ENCODE measurements at regions not wholly inside any gene's neighbourhood (a gene's known extent, or its start where the extent isn't known, plus 50 kb on each side); places are given as distances from the start of the nearest gene placed in this dataset.

- peaks cover 14 to 35% of the 10 kb centered on the region in 2 donors for H3K4me1 ChIP-seq (ENCODE audit: control insufficient read depth in 1 of 2, insufficient read depth in 2 of 2, low read length in 2 of 2)
- no peak overlapping the region for H3K4me2 ChIP-seq (replicated peaks; ENCODE audit: extremely low read depth, low read length, poor library complexity, severe bottlenecking)
- no peak overlapping the region for H3K4me3 ChIP-seq (replicated peaks in 1 of 3; ENCODE audit: low read depth in 2 of 3, low read length in 3 of 3)
- no peak overlapping the region for H3K9ac ChIP-seq (ENCODE audit: insufficient read depth, low read length, poor library complexity, severe bottlenecking)
- H3K27me3 ChIP-seq (ENCODE audit: control insufficient read depth in 2 of 2, insufficient read depth in 2 of 2, low read length in 2 of 2), result no peaks in the 10 kb centered on the region
- H3K4me1 Mint-ChIP-seq, result peaks cover 34% of the 10 kb centered on the region
- H3K9me3 Mint-ChIP-seq, result peaks cover 0 to 1% (median under 1%) of the 10 kb centered on the region in 7 donors
- no peaks in the 10 kb centered on the region for H4K20me1 ChIP-seq (ENCODE audit: insufficient read depth, low read length)
- H3K9me3 ChIP-seq (replicated peaks in 1 of 2; ENCODE audit: control insufficient read depth in 1 of 2, insufficient read depth in 1 of 2, low read length in 2 of 2), result peaks cover 0 to under 1% of the 10 kb centered on the region in 2 donors
- no peak for DNase-seq
- TF ChIP-seq, protein P1, sequence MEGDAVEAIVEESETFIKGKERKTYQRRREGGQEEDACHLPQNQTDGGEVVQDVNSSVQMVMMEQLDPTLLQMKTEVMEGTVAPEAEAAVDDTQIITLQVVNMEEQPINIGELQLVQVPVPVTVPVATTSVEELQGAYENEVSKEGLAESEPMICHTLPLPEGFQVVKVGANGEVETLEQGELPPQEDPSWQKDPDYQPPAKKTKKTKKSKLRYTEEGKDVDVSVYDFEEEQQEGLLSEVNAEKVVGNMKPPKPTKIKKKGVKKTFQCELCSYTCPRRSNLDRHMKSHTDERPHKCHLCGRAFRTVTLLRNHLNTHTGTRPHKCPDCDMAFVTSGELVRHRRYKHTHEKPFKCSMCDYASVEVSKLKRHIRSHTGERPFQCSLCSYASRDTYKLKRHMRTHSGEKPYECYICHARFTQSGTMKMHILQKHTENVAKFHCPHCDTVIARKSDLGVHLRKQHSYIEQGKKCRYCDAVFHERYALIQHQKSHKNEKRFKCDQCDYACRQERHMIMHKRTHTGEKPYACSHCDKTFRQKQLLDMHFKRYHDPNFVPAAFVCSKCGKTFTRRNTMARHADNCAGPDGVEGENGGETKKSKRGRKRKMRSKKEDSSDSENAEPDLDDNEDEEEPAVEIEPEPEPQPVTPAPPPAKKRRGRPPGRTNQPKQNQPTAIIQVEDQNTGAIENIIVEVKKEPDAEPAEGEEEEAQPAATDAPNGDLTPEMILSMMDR (IDR thresholded peaks at IDR 0.05), result no peak
- no peaks in the 10 kb centered on the region for H3K27me3 Mint-ChIP-seq (ENCODE audit: low read depth in 3 of 3)
- H3K36me3 ChIP-seq (replicated peaks in 1 of 2; ENCODE audit: control insufficient read depth in 1 of 2, insufficient read depth in 2 of 2, low read length in 2 of 2), result no peaks in the 10 kb centered on the region
- H2AFZ ChIP-seq (ENCODE audit: insufficient read depth, low read depth, low read length, poor library complexity, severe bottlenecking), result no peak overlapping the region
- intact Hi-C loops (cut with micrococcal nuclease), result no loop called here
- peaks cover 0 to 2% of the 10 kb centered on the region in 2 donors for H3K36me3 Mint-ChIP-seq
- no CpG with 5 or more reads among the region's 2 CpGs for WGBS (ENCODE audit: insufficient coverage)
- peak overlapping the region in 1 of 7 donors; percentile 81 for H3K27ac Mint-ChIP-seq
- H3K27ac ChIP-seq (ENCODE audit: low read depth in 1 of 2, low read length in 2 of 2), result no peak overlapping the region
- no peaks in the 10 kb centered on the region for H3K79me2 ChIP-seq (ENCODE audit: insufficient read depth, low read length)
- peak overlapping the region in 1 of 2 donors; percentile 2 for H3K4me3 Mint-ChIP-seq
Measured at GRCh38 chr5:87079219-87079618, 188.5 kb upstream of the RASA1 start.

DNA sequence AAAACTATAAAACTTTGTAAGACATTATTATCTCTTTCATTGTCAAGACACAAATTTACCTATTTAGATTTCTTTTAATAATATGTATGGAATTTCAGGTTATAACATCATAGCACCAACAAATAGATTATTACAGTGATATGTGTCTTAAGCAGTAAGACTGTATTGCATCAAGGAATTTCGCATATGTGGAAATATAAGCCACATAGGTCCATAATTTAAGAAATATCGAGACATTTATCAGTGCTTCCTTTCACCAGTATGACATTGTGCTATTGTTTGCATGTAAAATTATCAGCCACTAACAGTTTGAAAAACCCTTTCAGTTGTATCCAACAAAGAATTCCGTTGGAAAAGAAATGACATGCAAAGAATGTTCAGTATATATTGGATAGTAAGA, 186.7 kb upstream of the RASA1 start:
- H4K20me1 ChIP-seq (ENCODE audit: insufficient read depth, low read length), result no peaks in the 10 kb centered on the region
- H3K4me3 Mint-ChIP-seq, result peak overlapping the region in 1 of 2 donors; percentile 91
- DNase-seq, result peak in 1 of 3 donors; percentile 12
- H3K9me3 Mint-ChIP-seq, result peaks cover 8 to 15% (median 12%) of the 10 kb centered on the region in 7 donors
- WGBS (ENCODE audit: insufficient coverage), result no CpG with 5 or more reads among the region's 3 CpGs
- TF ChIP-seq, protein P1 (IDR thresholded peaks at IDR 0.05), result no peak
- intact Hi-C loops (cut with micrococcal nuclease), result no loop called here
- H3K79me2 ChIP-seq (ENCODE audit: insufficient read depth, low read length), result no peaks in the 10 kb centered on the region
- H3K27me3 Mint-ChIP-seq (ENCODE audit: low read depth in 3 of 3), result no peaks in the 10 kb centered on the region
- H3K27ac ChIP-seq (ENCODE audit: low read depth in 1 of 2, low read length in 2 of 2), result peak overlapping the region in 1 of 2 donors; percentile 80
- peak overlapping the region; percentile 74 for H2AFZ ChIP-seq (ENCODE audit: insufficient read depth, low read depth, low read length, poor library complexity, severe bottlenecking)
- H3K27me3 ChIP-seq (ENCODE audit: control insufficient read depth in 2 of 2, insufficient read depth in 2 of 2, low read length in 2 of 2), result no peaks in the 10 kb centered on the region
- H3K9me3 ChIP-seq (replicated peaks in 1 of 2; ENCODE audit: control insufficient read depth in 1 of 2, insufficient read depth in 1 of 2, low read length in 2 of 2), result peaks cover 0 to 7% of the 10 kb centered on the region in 2 donors
- peak overlapping the region in 2 of 3 experiments; percentile 4 to 65 for H3K4me3 ChIP-seq (replicated peaks in 1 of 3; ENCODE audit: low read depth in 2 of 3, low read length in 3 of 3)
- H3K4me2 ChIP-seq (replicated peaks; ENCODE audit: extremely low read depth, low read length, poor library complexity, severe bottlenecking), result peak overlapping the region; percentile 74
- peaks cover 0 to 2% of the 10 kb centered on the region in 2 donors for H3K36me3 Mint-ChIP-seq
- peak overlapping the region; percentile 47 for H3K9ac ChIP-seq (ENCODE audit: insufficient read depth, low read length, poor library complexity, severe bottlenecking)
- peak overlapping the region in 4 of 7 donors; percentile 66 to 94 (median 86) for H3K27ac Mint-ChIP-seq
- peaks cover 30% of the 10 kb centered on the region for H3K4me1 Mint-ChIP-seq
- no peaks in the 10 kb centered on the region for H3K36me3 ChIP-seq (replicated peaks in 1 of 2; ENCODE audit: control insufficient read depth in 1 of 2, insufficient read depth in 2 of 2, low read length in 2 of 2)
- H3K4me1 ChIP-seq (ENCODE audit: control insufficient read depth in 1 of 2, insufficient read depth in 2 of 2, low read length in 2 of 2), result peaks cover 14 to 35% of the 10 kb centered on the region in 2 donors

Measured in CD14-positive monocyte (primary cell).